ENCODE measurements at regions not wholly inside any gene's neighbourhood (a gene's known extent, or its start where the extent isn't known, plus 50 kb on each side); places are given as distances from the start of the nearest gene placed in this dataset.

GRCh38 chr20:24806705-24807676 is 142.1 kb upstream of the CST7 start:
- Histone ChIP-seq H3K4me1 (no peaks in the 10 kb centered on the region), H3K9me3 (no peaks in the 10 kb centered on the region), H3K4me3 (no peak overlapping the region), H3K36me3 (no peaks in the 10 kb centered on the region), H3K27me3 (no peaks in the 10 kb centered on the region), H3K27ac (no peak overlapping the region)
- WGBS, 2 donors (ENCODE audit: low coverage in 1 of 2) = 80 to 85% methylated on average over 2 to 16 of the region's 16 CpGs
- no peak for DNase-seq
- TF ChIP-seq EP300 (IDR thresholded peaks at IDR 0.05; ENCODE audit: low read depth) (no peak), CTCF (IDR thresholded peaks at IDR 0.05) (no peak), POLR2AphosphoS5 (IDR thresholded peaks at IDR 0.05) (no peak), POLR2A (IDR thresholded peaks at IDR 0.05) (no peak)
- in situ Hi-C loops (cut with MboI; ENCODE audit: low pct_ligation_motif_present in 1 of 4, low pct_unique_long_range_greater_than_20kb in 1 of 4, low sequenced_read_pairs in 3 of 4) (no loop called here), intact Hi-C loops (cut with DNase I; ENCODE audit: low total_unique reads) (no loop called here)

- intact Hi-C loops (cut with DNase I; ENCODE audit: low total_unique reads) = no loop called here
- 80 to 84% methylated on average over 4 to 10 of the region's 10 CpGs for WGBS, 2 donors (ENCODE audit: low coverage in 1 of 2)
These were observed 140.5 kb upstream of the CST7 start for GRCh38 chr20:24808616-24809015.

GRCh38 chr20:24809606-24810005 is 139.5 kb upstream of the CST7 start:
- no peak for DNase-seq
- no peaks in the 10 kb centered on the region for H3K4me1 ChIP-seq
- in situ Hi-C loops (cut with MboI; ENCODE audit: low pct_ligation_motif_present in 1 of 4, low pct_unique_long_range_greater_than_20kb in 1 of 4, low sequenced_read_pairs in 3 of 4) (no loop called here), intact Hi-C loops (cut with DNase I; ENCODE audit: low total_unique reads) (no loop called here)
- no peak overlapping the region for H3K4me3 ChIP-seq
- H3K27me3 ChIP-seq = no peaks in the 10 kb centered on the region
- H3K36me3 ChIP-seq = no peaks in the 10 kb centered on the region
- H3K9me3 ChIP-seq = no peaks in the 10 kb centered on the region
- no peak overlapping the region for H3K27ac ChIP-seq
- TF ChIP-seq POLR2AphosphoS5 (IDR thresholded peaks at IDR 0.05) (no peak), CTCF (IDR thresholded peaks at IDR 0.05) (no peak), EP300 (IDR thresholded peaks at IDR 0.05; ENCODE audit: low read depth) (no peak), POLR2A (IDR thresholded peaks at IDR 0.05) (no peak)
- 78% methylated on average over 12 of the region's 12 CpGs; no CpG with 5 or more reads in 1 of the 2 donors for WGBS, 2 donors (ENCODE audit: low coverage in 1 of 2)

More at GRCh38 chr20:24808616-24809015, 140.5 kb upstream of the CST7 start:
- in situ Hi-C loops (cut with MboI; ENCODE audit: low pct_ligation_motif_present in 1 of 4, low pct_unique_long_range_greater_than_20kb in 1 of 4, low sequenced_read_pairs in 3 of 4) = no loop called here
- no peak for DNase-seq
- no peaks in the 10 kb centered on the region for H3K4me1 ChIP-seq
- no peaks in the 10 kb centered on the region for H3K36me3 ChIP-seq
- H3K9me3 ChIP-seq = no peaks in the 10 kb centered on the region
- H3K27me3 ChIP-seq = no peaks in the 10 kb centered on the region
- H3K4me3 ChIP-seq = no peak overlapping the region
- no peak overlapping the region for H3K27ac ChIP-seq
- TF ChIP-seq POLR2A (IDR thresholded peaks at IDR 0.05) (no peak), POLR2AphosphoS5 (IDR thresholded peaks at IDR 0.05) (no peak), EP300 (IDR thresholded peaks at IDR 0.05; ENCODE audit: low read depth) (no peak), CTCF (IDR thresholded peaks at IDR 0.05) (no peak)

GRCh38 chr20:24810676-24811407 is 138.2 kb upstream of the CST7 start:
- Histone ChIP-seq H3K4me3 (no peak overlapping the region), H3K27ac (no peak overlapping the region), H3K27me3 (no peaks in the 10 kb centered on the region), H3K9me3 (no peaks in the 10 kb centered on the region), H3K4me1 (no peaks in the 10 kb centered on the region), H3K36me3 (no peaks in the 10 kb centered on the region)
- intact Hi-C loops (cut with DNase I; ENCODE audit: low total_unique reads) (no loop called here), in situ Hi-C loops (cut with MboI; ENCODE audit: low pct_ligation_motif_present in 1 of 4, low pct_unique_long_range_greater_than_20kb in 1 of 4, low sequenced_read_pairs in 3 of 4) (no loop called here)
- no peak for DNase-seq
- TF ChIP-seq CTCF (IDR thresholded peaks at IDR 0.05) (no peak), EP300 (IDR thresholded peaks at IDR 0.05; ENCODE audit: low read depth) (no peak), POLR2AphosphoS5 (IDR thresholded peaks at IDR 0.05) (no peak), POLR2A (IDR thresholded peaks at IDR 0.05) (no peak)
- 76 to 100% methylated on average over 1 to 6 of the region's 6 CpGs for WGBS, 2 donors (ENCODE audit: low coverage in 1 of 2)

All from transverse colon (tissue), 4 donors.